Transverse colon (tissue), 4 donors: ENCODE measurements at regions not wholly inside any gene's neighbourhood (a gene's known extent, or its start where the extent isn't known, plus 50 kb on each side); places are given as distances from the start of the nearest gene placed in this dataset.

Experiments
- DNase-seq: peaks from one replicate; pipeline ENCODE4 v3.0.0-alpha.2; 2019
- H3K27ac ChIP-seq, 4 donors: fragments of 200-600 bp; sonication (generic); 2 replicates each; pipeline ENCODE4 v1.5.1; 2016 to 2018; ENCODE audit warnings: inconsistent platforms in 4 of 4
- H3K27me3 ChIP-seq: fragments of 200-600 bp; sonication (generic); 2 replicates; pipeline ENCODE4 v1.5.1; 2017; ENCODE audit warnings: inconsistent platforms
- H3K36me3 ChIP-seq, 4 donors: fragments of 200-600 bp; sonication (generic); 2 replicates each; pipeline ENCODE4 v1.5.1; 2017 to 2019; ENCODE audit warnings: inconsistent platforms in 4 of 4
- H3K4me1 ChIP-seq, 4 donors: fragments of 200-600 bp; sonication (generic); 2 replicates each; pipeline ENCODE4 v1.5.1; 2017 to 2020; ENCODE audit warnings: inconsistent platforms in 4 of 4
- H3K4me3 ChIP-seq, 4 donors: fragments of 200-600 bp; sonication (generic); 1 replicate in 1 of 4; 2 replicates in 3 of 4; pipeline versions ENCODE4 v1.5.1 to v1.6.1; 2017 to 2019; ENCODE audit warnings: inconsistent platforms in 4 of 4
- H3K9me3 ChIP-seq, 2 donors: fragments of 200-600 bp; sonication (generic); 2 replicates each; pipeline ENCODE4 v1.5.1; 2017 to 2019; ENCODE audit warnings: inconsistent platforms in 2 of 2
- CTCF ChIP-seq, 5 experiments: fragments of 200-600 bp in 3 of 5; fragments of 450-650 bp in 2 of 5; sonication (generic) in 3 of 5; IDR thresholded peaks; 1 replicate in 2 of 5; 2 replicates in 3 of 5; pipeline ENCODE4 v1.5.1; 2016 to 2017; ENCODE audit warnings: antibody characterized with exemption in 5 of 5, inconsistent platforms in 3 of 5, mild to moderate bottlenecking in 2 of 5, moderate library complexity in 1 of 5
- EP300 ChIP-seq: sonication (generic); formaldehyde crosslinking; IDR thresholded peaks from one replicate; pipeline ENCODE4 v1.6.1; 2017; ENCODE audit warnings: antibody characterized with exemption, low read depth
- POLR2A ChIP-seq: fragments of 450-650 bp; IDR thresholded peaks from one replicate; pipeline ENCODE4 v1.6.1; 2016; ENCODE audit warnings: antibody characterized with exemption, mild to moderate bottlenecking, moderate library complexity
- POLR2AphosphoS5 ChIP-seq, 3 donors: sonication (generic); formaldehyde crosslinking; IDR thresholded peaks; one replicate each; pipeline ENCODE4 v1.6.1; 2016; ENCODE audit warnings: antibody characterized with exemption in 3 of 3
- WGBS, 2 donors: methylation state at CpG; one replicate each; pipeline ENCODE4 v1.1.5; 2018; ENCODE audit warnings: low coverage in 1 of 2; 5-methylcytosine and 5-hydroxymethylcytosine counted together
- in situ Hi-C, 4 donors: fragments of 200-750 bp; cut with MboI; loops; one replicate each; pipeline versions ENCODE4 v1.15.0 to v1.15.1; 2017; ENCODE audit warnings: low sequenced_read_pairs in 3 of 4, low pct_ligation_motif_present in 1 of 4, low pct_unique_long_range_greater_than_20kb in 1 of 4
- intact Hi-C: fragments of 100-400 bp; cut with DNase I; formaldehyde crosslinking; loops from one replicate; pipeline ENCODE4 v1.15.1; 2023; ENCODE audit warnings: low total_unique reads

- in situ Hi-C loops = no loop called here
Measured at GRCh38 chr3:5270666-5271371, 83.3 kb downstream of the EDEM1 start.

DNA sequence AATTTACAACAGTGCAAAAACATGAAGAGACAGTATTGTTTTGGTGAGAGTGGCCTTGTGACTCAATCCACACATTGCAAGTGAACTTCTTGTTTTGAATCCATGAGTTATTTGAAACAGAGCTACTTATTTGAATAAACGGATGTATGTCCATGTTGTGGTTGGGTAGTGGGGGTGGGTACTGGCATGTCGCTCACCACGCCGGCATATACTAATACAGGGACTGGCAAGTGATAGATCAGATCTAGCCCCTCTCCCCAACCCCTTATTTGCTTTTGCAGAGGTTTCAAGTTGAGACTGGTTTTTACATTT, 83.8 kb downstream of the EDEM1 start:
- 86% methylated on average over 4 of the region's 4 CpGs; no CpG with 5 or more reads in 1 of the 2 donors for WGBS, 2 donors
- Histone ChIP-seq H3K27ac (no peak overlapping the region), H3K9me3 (no peaks in the 10 kb centered on the region), H3K36me3 (no peaks in the 10 kb centered on the region), H3K4me1 (no peaks in the 10 kb centered on the region), H3K4me3 (no peak overlapping the region), H3K27me3 (no peaks in the 10 kb centered on the region)
- DNase-seq = no peak
- in situ Hi-C loops (no loop called here), intact Hi-C loops (no loop called here)
- no peak for TF ChIP-seq POLR2A
- TF ChIP-seq CTCF (IDR thresholded peaks at IDR 0.05) = no peak
- TF ChIP-seq POLR2AphosphoS5 (IDR thresholded peaks at IDR 0.05) = no peak
- TF ChIP-seq EP300 = no peak

More at GRCh38 chr3:5270666-5271371, 83.3 kb downstream of the EDEM1 start:
- Histone ChIP-seq H3K9me3 (no peaks in the 10 kb centered on the region), H3K27me3 (no peaks in the 10 kb centered on the region), H3K4me1 (no peaks in the 10 kb centered on the region), H3K27ac (no peak overlapping the region), H3K4me3 (no peak overlapping the region), H3K36me3 (no peaks in the 10 kb centered on the region)
- intact Hi-C loops = no loop called here
- WGBS, 2 donors = 75 to 81% methylated on average over 3 to 9 of the region's 9 CpGs
- TF ChIP-seq POLR2AphosphoS5 (IDR thresholded peaks at IDR 0.05) (no peak), CTCF (IDR thresholded peaks at IDR 0.05) (no peak), POLR2A (no peak), EP300 (no peak)
- no peak for DNase-seq

- no peaks in the 10 kb centered on the region for H3K36me3 ChIP-seq
- intact Hi-C loops = no loop called here
- no peak for DNase-seq
- no peaks in the 10 kb centered on the region for H3K9me3 ChIP-seq
- 50 to 75% methylated on average over 4 of the region's 4 CpGs for WGBS, 2 donors
- no peak overlapping the region for H3K4me3 ChIP-seq
- in situ Hi-C loops = no loop called here
- TF ChIP-seq POLR2A = no peak
- H3K27ac ChIP-seq = no peak overlapping the region
- no peaks in the 10 kb centered on the region for H3K27me3 ChIP-seq
- no peaks in the 10 kb centered on the region for H3K4me1 ChIP-seq
Measured at GRCh38 chr3:5272387-5272786, 84.9 kb downstream of the EDEM1 start.

DNA sequence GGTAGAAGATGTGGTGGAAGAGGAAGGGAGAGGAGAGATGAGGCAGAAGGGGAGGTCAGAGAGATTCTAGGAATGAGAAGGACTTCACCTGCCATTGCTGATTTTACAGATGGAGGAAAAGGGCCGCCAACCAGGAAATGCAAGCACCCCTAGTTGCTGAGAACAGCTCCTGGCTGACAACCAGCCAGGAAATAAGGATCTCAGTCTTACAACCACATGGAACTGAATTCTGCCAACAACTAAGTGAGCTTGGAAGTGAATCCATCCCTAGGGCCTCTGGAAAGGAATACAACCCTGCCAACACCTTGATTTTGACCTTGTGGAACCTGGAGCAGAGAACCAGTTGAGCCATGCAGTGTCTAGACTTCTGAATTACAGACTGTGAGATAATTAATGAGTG, 86.6 kb downstream of the EDEM1 start:
- no peak for TF ChIP-seq POLR2A
- no peak for TF ChIP-seq POLR2AphosphoS5 (IDR thresholded peaks at IDR 0.05)
- TF ChIP-seq CTCF (IDR thresholded peaks at IDR 0.05) = no peak
- no peak for TF ChIP-seq EP300

DNA sequence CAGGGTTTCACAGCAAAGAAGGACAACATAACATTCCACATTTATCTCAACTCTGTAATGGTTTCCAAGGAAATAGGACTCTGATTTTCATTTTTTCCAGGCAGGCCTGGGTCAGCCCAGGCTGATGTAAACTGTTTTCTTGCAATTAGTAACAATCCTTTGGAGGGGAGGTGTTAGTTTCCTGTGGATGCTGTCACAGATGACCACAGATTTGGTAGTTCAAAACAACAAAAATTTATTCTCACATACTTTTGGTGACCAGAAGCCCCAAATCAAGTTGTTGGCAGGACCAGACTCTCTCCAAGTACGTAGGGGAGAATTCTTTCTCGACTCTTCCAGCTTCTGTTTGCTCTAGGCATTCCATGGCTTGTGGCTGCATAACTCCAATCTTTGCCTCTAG, 88.0 kb downstream of the EDEM1 start:
- no peak for TF ChIP-seq CTCF (IDR thresholded peaks at IDR 0.05)
- no peak for TF ChIP-seq EP300
- TF ChIP-seq POLR2AphosphoS5 (IDR thresholded peaks at IDR 0.05) = no peak
- no peak for TF ChIP-seq POLR2A
- Histone ChIP-seq H3K27me3 (no peaks in the 10 kb centered on the region), H3K4me1 (no peaks in the 10 kb centered on the region), H3K27ac (no peak overlapping the region), H3K4me3 (no peak overlapping the region), H3K9me3 (no peaks in the 10 kb centered on the region), H3K36me3 (no peaks in the 10 kb centered on the region)
- in situ Hi-C loops = no loop called here
- DNase-seq = no peak
- intact Hi-C loops = no loop called here
- 52 to 77% methylated on average over 2 of the region's 2 CpGs for WGBS, 2 donors

More for the DNA sequence above, 86.6 kb downstream of the EDEM1 start:
- WGBS, 2 donors = 67 to 69% methylated on average over 1 of the region's 1 CpG
- no peak for DNase-seq
- H3K27me3 ChIP-seq = no peaks in the 10 kb centered on the region
- H3K4me3 ChIP-seq = no peak overlapping the region
- no peaks in the 10 kb centered on the region for H3K4me1 ChIP-seq
- in situ Hi-C loops = no loop called here
- intact Hi-C loops = no loop called here
- H3K27ac ChIP-seq = no peak overlapping the region
- H3K9me3 ChIP-seq = no peaks in the 10 kb centered on the region
- H3K36me3 ChIP-seq = no peaks in the 10 kb centered on the region
